Activated CD4-positive, alpha-beta T cell treated with anti-CD3 and anti-CD28 coated beads, Interleukin-2, amount 50 U/mL, for 1 hour (primary cell): ENCODE measurements at regions not wholly inside any gene's neighbourhood (a gene's known extent, or its start where the extent isn't known, plus 50 kb on each side); places are given as distances from the start of the nearest gene placed in this dataset.

Experiments used
- DNase-seq: peaks from one replicate; pipeline ENCODE4 v3.0.0-alpha.2; 2020

- DNase-seq: no peak
Measured at GRCh38 chr5:1945606-1946005, 62.9 kb upstream of the IRX4 start.

GRCh38 chr5:1944408-1944807 is 61.7 kb upstream of the IRX4 start:
- DNase-seq: no peak

- no peak for DNase-seq
Measured at GRCh38 chr5:1943481-1943880, 60.8 kb upstream of the IRX4 start.

GRCh38 chr5:1942630-1943029 is 59.9 kb upstream of the IRX4 start:
- DNase-seq: no peak

GRCh38 chr5:1942158-1942557 is 59.4 kb upstream of the IRX4 start:
- no peak for DNase-seq

- no peak for DNase-seq
Measured at GRCh38 chr5:1939256-1939655, 56.5 kb upstream of the IRX4 start.

- no peak for DNase-seq
Measured at GRCh38 chr5:1938310-1939000, 55.7 kb upstream of the IRX4 start.

- DNase-seq: no peak
Measured at GRCh38 chr5:1937590-1937989, 54.9 kb upstream of the IRX4 start.

GRCh38 chr5:1936901-1937300 is 54.2 kb upstream of the IRX4 start:
- no peak for DNase-seq

- no peak for DNase-seq
Measured at GRCh38 chr5:1936413-1936812, 53.7 kb upstream of the IRX4 start.

- DNase-seq: no peak
Measured at GRCh38 chr5:1934801-1935429, 52.2 kb upstream of the IRX4 start.

GRCh38 chr5:1934056-1934394 is 51.3 kb upstream of the IRX4 start:
- no peak for DNase-seq

- DNase-seq: no peak
Measured at GRCh38 chr5:1933364-1934055, 50.8 kb upstream of the IRX4 start.
